ENCODE measurements at regions not wholly inside any gene's neighbourhood (a gene's known extent, or its start where the extent isn't known, plus 50 kb on each side); places are given as distances from the start of the nearest gene placed in this dataset.

DNA sequence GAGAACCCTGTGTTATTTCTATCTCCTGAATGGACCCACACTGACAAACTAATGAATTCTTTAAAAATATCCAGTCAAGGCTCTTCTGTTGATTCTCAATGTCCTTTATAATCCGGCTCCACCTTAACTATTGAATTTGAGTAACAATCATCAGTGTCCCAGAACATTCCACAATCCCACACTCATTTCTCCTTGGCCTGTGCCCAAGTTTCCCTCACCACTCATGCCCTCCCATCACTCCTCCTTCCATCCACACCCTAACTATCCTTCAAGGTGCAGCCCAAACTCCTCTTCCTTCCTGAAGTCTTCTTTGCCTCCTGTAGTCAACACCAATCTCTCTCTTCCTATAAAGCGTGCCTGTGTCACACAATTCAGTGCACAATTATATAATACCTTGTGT is 106.1 kb downstream of the NUDT12 start:
- POLR2A ChIA-PET (ENCODE audit: low non-redundant PET), result no interaction called here
- TF ChIP-seq, protein P1, sequence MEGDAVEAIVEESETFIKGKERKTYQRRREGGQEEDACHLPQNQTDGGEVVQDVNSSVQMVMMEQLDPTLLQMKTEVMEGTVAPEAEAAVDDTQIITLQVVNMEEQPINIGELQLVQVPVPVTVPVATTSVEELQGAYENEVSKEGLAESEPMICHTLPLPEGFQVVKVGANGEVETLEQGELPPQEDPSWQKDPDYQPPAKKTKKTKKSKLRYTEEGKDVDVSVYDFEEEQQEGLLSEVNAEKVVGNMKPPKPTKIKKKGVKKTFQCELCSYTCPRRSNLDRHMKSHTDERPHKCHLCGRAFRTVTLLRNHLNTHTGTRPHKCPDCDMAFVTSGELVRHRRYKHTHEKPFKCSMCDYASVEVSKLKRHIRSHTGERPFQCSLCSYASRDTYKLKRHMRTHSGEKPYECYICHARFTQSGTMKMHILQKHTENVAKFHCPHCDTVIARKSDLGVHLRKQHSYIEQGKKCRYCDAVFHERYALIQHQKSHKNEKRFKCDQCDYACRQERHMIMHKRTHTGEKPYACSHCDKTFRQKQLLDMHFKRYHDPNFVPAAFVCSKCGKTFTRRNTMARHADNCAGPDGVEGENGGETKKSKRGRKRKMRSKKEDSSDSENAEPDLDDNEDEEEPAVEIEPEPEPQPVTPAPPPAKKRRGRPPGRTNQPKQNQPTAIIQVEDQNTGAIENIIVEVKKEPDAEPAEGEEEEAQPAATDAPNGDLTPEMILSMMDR (conservative IDR thresholded peaks at IDR 0.05; ENCODE audit: low read depth), result no peak
- no peak overlapping the region for H3K27ac ChIP-seq
- DNase-seq (ENCODE audit: low spot score), result no peak
- CTCF ChIA-PET, result no interaction called here

DNA sequence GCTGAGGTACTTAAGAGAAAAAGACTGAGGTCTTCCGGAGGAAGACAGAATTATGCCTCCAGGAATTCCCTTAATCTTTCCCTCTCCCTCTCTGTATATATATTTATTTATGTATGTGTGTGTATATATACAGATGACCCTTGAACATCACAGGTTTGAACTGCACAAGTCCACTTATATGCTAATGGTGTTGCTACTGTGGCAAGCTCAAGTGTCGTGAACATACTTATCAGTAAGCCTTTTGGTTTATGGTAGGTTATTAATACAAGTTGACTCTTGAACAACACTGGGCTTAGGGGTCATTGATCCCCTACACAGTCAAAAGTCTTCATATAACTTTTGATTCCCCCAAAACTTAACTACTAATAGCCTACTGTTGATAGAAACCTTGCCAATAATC is 106.8 kb downstream of the NUDT12 start:
- H3K27ac ChIP-seq, result no peak overlapping the region
- no peak for DNase-seq (ENCODE audit: low spot score)
- CTCF ChIA-PET, result no interaction called here
- TF ChIP-seq, protein P1 (conservative IDR thresholded peaks at IDR 0.05; ENCODE audit: low read depth), result no peak
- POLR2A ChIA-PET (ENCODE audit: low non-redundant PET), result no interaction called here

DNA sequence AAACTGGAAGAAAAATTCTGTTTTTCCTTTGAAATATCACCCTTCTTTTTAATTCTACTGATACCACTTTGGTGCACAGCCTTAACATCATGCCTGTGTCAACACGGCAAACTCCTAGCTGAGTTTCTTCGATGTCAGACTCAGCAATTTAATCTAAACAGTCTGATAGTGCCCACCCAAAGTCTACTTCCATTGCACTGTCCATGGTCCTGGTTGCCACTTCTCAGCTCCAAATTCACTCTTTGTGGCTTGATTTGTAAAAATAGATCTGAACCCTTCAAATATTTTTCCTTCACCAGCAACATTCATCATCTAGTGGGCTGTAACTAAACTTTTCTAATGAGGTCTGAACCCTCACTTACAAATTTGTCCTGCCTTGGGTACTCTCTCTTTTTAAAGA is 107.8 kb downstream of the NUDT12 start:
- ChIA-PET CTCF (interaction anchor here (0.7 kb wide), 1 partner anchor 28 kb away, joined by 5 read pairs; no protein-coding TSS in a partner anchor), POLR2A (ENCODE audit: low non-redundant PET) (no interaction called here)
- TF ChIP-seq, protein P1 (conservative IDR thresholded peaks at IDR 0.05; ENCODE audit: low read depth), result no peak
- no peak for DNase-seq (ENCODE audit: low spot score)
- H3K27ac ChIP-seq, result no peak overlapping the region

DNA sequence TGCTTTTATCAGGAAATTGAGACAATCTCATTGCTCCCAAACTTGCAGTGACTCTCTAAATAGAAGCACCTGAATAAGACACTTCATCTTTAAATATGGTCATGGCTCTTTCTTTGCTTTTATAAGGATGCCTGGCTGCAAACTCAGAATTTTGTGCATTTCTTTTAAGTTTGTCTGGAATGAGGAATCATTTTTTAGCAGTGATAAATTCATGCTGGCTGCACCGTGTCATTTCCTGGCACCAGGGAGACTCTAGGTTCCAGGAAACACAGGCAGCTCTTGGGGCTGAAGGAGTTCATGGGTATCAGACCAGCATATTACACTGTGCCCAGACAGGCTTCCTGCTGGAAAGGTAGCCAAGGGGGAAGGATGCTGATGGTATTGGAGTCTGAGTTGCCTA is 109.9 kb downstream of the NUDT12 start:
- ChIA-PET POLR2A (ENCODE audit: low non-redundant PET) (no interaction called here), CTCF (interaction anchor here (0.8 kb wide), 1 partner anchor 23 kb away, joined by 3 read pairs; no protein-coding TSS in a partner anchor)
- TF ChIP-seq, protein P1 (conservative IDR thresholded peaks at IDR 0.05; ENCODE audit: low read depth), result no peak
- H3K27ac ChIP-seq, result no peak overlapping the region
- DNase-seq (ENCODE audit: low spot score), result no peak

DNA sequence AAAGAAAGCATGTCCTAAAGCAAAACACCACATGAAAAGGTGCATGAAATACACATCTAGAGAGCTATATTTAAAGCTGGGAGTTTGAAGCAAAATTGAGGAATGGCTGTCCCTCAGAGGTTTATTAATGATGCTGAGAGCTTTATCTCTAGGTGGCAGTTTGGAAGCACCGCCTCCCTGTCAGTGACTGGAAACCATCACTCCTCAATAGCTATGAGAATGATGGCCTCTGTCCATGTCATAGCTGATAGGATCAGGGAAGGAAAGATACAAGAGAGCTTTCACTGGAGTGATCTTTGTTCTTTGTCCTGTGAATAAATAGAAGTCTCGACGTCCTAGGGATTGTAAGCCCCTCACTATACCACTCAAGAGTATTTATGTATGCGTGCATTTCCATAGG is 110.5 kb downstream of the NUDT12 start:
- H3K27ac ChIP-seq, result no peak overlapping the region
- POLR2A ChIA-PET (ENCODE audit: low non-redundant PET), result no interaction called here
- CTCF ChIA-PET, result interaction anchor here (0.8 kb wide), 1 partner anchor 23 kb away, joined by 3 read pairs; no protein-coding TSS in a partner anchor

DNA sequence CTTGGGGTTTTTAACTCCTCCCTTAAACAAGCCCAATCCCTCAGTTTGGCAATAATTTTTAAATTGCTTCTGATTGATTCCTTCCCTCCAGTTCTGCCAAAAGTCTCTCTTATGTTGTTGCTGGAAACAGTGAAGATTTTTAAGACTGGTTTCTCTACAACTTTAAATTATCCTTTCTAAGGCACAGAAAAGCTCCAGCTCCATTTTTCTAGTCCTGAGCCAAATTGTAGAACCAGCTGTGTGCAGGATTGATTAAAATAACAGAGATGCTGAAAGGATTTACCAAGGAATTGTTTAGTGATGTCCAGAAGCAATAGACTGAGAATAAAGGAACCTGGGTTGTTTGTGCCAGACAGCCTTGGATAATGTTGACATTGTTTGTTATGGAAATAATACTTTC is 111.3 kb downstream of the NUDT12 start:
- ChIA-PET POLR2A (ENCODE audit: low non-redundant PET) (no interaction called here), CTCF (no interaction called here)
- DNase-seq (ENCODE audit: low spot score), result no peak
- TF ChIP-seq, protein P1 (conservative IDR thresholded peaks at IDR 0.05; ENCODE audit: low read depth), result no peak
- H3K27ac ChIP-seq, result no peak overlapping the region

More for the DNA sequence above, 110.5 kb downstream of the NUDT12 start:
- DNase-seq (ENCODE audit: low spot score), result no peak
- TF ChIP-seq, protein P1 (conservative IDR thresholded peaks at IDR 0.05; ENCODE audit: low read depth), result no peak

Measured in RWPE1 (cell line).